ENCODE measurements at regions not wholly inside any gene's neighbourhood (a gene's known extent, or its start where the extent isn't known, plus 50 kb on each side); places are given as distances from the start of the nearest gene placed in this dataset.

DNA sequence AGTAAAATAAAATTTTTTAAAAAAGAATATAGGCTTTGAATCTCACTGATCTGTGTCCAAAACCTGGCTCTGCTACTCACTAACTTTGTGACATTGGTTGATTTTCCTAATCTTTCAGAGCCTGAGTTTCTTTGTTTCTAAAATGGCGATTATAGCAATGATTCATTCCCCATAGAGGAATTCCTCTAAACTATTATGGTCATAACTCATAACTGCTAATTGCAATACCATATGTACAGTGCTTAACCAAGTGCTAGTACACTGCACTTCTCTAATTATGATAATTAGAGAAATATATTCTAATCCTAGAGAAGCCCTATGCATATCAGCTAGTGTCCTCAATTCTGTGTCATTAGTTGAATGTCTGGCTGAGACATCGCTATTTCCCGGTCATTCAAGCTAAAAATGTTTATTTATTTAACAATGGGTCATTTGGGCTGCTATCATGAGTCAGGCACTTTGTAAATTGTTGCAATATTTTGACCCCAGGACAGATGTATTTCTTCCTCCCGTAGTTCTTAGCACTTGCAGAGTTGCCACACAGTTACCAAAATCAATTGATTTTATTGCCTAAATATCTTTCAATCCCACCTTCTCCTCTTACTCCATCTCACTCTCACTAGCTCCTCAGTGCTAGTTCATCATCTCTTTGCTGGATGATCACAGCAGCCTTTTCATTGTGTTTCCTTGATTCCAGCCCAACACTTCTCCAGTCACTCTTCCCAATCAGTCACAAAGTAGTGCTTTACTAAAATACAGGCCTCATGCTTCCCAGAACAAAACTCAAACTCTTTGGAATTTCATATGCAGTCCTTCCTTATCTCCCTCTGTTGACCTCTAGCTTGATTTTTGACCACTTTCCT, 200.9 kb upstream of the PAPPA start:
- TF ChIP-seq TAF1 (IDR thresholded peaks at IDR 0.05; ENCODE audit: low read depth) (no peak), ZBTB7A (IDR thresholded peaks at IDR 0.05; ENCODE audit: low read depth) (no peak), EP300 (IDR thresholded peaks at IDR 0.05; ENCODE audit: borderline replicate concordance) (no peak), CEBPB (IDR thresholded peaks at IDR 0.05) (no peak), MAX (IDR thresholded peaks at IDR 0.05) (no peak), TEAD4 (IDR thresholded peaks at IDR 0.05) (no peak)
